ENCODE measurements at regions not wholly inside any gene's neighbourhood (a gene's known extent, or its start where the extent isn't known, plus 50 kb on each side); places are given as distances from the start of the nearest gene placed in this dataset.

DNA sequence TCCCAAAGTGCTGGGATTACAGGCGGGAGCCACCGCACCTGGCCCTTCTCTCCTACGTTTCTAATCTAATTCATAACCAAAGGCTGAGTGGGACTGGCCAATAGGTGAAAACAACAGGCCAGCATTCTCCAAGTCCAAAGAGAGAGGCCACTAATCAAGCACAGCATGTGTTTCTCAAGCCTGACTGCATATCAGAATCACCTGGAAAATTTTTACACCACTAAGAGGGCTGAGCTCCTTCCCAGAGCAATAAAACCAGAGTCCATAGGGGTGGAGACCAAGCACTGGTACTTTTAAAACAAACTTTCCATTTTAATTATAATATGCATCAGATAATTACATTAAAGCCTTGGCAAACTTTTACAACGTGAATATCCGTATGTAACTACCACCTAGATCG lies 254.4 kb downstream of the OPA1 start:
- TF ChIP-seq, protein P1, sequence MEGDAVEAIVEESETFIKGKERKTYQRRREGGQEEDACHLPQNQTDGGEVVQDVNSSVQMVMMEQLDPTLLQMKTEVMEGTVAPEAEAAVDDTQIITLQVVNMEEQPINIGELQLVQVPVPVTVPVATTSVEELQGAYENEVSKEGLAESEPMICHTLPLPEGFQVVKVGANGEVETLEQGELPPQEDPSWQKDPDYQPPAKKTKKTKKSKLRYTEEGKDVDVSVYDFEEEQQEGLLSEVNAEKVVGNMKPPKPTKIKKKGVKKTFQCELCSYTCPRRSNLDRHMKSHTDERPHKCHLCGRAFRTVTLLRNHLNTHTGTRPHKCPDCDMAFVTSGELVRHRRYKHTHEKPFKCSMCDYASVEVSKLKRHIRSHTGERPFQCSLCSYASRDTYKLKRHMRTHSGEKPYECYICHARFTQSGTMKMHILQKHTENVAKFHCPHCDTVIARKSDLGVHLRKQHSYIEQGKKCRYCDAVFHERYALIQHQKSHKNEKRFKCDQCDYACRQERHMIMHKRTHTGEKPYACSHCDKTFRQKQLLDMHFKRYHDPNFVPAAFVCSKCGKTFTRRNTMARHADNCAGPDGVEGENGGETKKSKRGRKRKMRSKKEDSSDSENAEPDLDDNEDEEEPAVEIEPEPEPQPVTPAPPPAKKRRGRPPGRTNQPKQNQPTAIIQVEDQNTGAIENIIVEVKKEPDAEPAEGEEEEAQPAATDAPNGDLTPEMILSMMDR (IDR thresholded peaks at IDR 0.05; ENCODE audit: insufficient read depth, low read length, severe bottlenecking): no peak
- FAIRE-seq (no peak), DNase-seq (ENCODE audit: low read depth) (no peak)
- Histone ChIP-seq H3K27me3 (ENCODE audit: control insufficient read depth, insufficient read depth, low read length) (no peaks in the 10 kb centered on the region), H3K4me3 (ENCODE audit: low read depth, low read length) (no peak overlapping the region), H3K36me3 (ENCODE audit: control insufficient read depth, insufficient read depth, low read length) (no peaks in the 10 kb centered on the region)

GRCh38 chr3:193848547-193848946 lies 255.5 kb downstream of the OPA1 start:
- no peak for FAIRE-seq
- H3K36me3 ChIP-seq (ENCODE audit: control insufficient read depth, insufficient read depth, low read length): no peaks in the 10 kb centered on the region
- H3K4me3 ChIP-seq (ENCODE audit: low read depth, low read length): no peak overlapping the region
- no peaks in the 10 kb centered on the region for H3K27me3 ChIP-seq (ENCODE audit: control insufficient read depth, insufficient read depth, low read length)
- TF ChIP-seq, protein P1 (IDR thresholded peaks at IDR 0.05; ENCODE audit: insufficient read depth, low read length, severe bottlenecking): no peak
- no peak for DNase-seq (ENCODE audit: low read depth)

DNA sequence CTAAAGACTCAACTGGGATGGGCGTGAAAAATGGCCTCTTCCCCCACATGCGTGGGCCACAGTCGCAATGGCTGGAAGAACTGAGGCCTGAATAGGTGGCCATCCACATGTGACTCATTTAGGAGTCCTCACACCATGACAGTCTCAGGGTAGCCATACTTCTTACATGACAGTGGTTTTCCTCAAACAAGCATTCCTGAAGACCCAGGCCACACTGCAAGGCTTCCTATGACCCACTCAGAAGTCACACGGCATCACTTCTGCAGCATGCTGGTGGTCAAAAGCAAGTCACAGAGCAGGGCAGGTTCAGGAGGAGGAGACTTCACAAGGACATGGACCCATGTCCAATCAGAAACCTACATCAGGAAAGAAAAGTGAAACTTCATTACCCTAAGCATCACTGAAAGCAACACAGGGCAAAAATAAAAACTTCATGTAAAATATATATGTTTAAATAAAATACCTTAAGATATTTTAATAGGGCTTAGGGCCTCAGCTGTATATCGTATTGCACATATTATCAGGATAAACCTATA lies 257.1 kb downstream of the OPA1 start:
- TF ChIP-seq, protein P1 (IDR thresholded peaks at IDR 0.05; ENCODE audit: insufficient read depth, low read length, severe bottlenecking): no peak
- DNase-seq (ENCODE audit: low read depth) (no peak), FAIRE-seq (no peak)
- H3K36me3 ChIP-seq (ENCODE audit: control insufficient read depth, insufficient read depth, low read length): no peaks in the 10 kb centered on the region
- H3K4me3 ChIP-seq (ENCODE audit: low read depth, low read length): no peak overlapping the region
- no peaks in the 10 kb centered on the region for H3K27me3 ChIP-seq (ENCODE audit: control insufficient read depth, insufficient read depth, low read length)

DNA sequence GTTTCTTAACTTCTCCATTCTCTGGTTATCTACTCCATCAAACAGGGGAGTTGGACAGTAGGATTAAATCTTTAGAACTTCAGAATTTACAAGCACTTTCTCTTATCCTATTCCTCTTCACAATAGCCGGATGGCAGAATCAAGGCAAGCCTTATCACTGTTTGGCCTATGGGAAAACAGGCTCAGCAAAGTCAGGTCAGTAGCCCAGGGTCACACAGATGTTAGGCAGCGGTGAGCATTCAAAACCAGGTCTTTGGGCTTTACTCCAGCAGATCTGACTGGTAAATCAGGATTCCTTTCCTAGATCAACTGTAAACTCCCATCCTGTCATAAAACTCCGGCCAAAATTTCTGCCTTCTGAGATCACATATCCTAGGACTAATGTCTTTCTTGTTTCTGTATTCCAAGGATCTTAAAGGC lies 258.4 kb downstream of the OPA1 start:
- H3K4me3 ChIP-seq (ENCODE audit: low read depth, low read length): no peak overlapping the region
- no peaks in the 10 kb centered on the region for H3K36me3 ChIP-seq (ENCODE audit: control insufficient read depth, insufficient read depth, low read length)
- no peak for FAIRE-seq
- H3K27me3 ChIP-seq (ENCODE audit: control insufficient read depth, insufficient read depth, low read length): no peaks in the 10 kb centered on the region
- DNase-seq (ENCODE audit: low read depth): peak; percentile 53
- TF ChIP-seq, protein P1 (IDR thresholded peaks at IDR 0.05; ENCODE audit: insufficient read depth, low read length, severe bottlenecking): no peak

- FAIRE-seq: no peak
- Histone ChIP-seq H3K4me3 (ENCODE audit: low read depth, low read length) (no peak overlapping the region), H3K36me3 (ENCODE audit: control insufficient read depth, insufficient read depth, low read length) (no peaks in the 10 kb centered on the region), H3K27me3 (ENCODE audit: control insufficient read depth, insufficient read depth, low read length) (no peaks in the 10 kb centered on the region)
- no peak for DNase-seq (ENCODE audit: low read depth)
- TF ChIP-seq, protein P1 (IDR thresholded peaks at IDR 0.05; ENCODE audit: insufficient read depth, low read length, severe bottlenecking): no peak
Observed at GRCh38 chr3:193851941-193852674, 259.1 kb downstream of the OPA1 start.

Measured in bronchial epithelial cell (primary cell).